ENCODE measurements at regions not wholly inside any gene's neighbourhood (a gene's known extent, or its start where the extent isn't known, plus 50 kb on each side); places are given as distances from the start of the nearest gene placed in this dataset.

GRCh38 chr2:162938387-162938786, 99.8 kb upstream of the KCNH7 start:
- TF ChIP-seq GATA3 (IDR thresholded peaks at IDR 0.05; ENCODE audit: low read depth, low read length) (no peak), GATA2 (IDR thresholded peaks at IDR 0.05; ENCODE audit: low read depth, low read length) (no peak)

- no peak for TF ChIP-seq GATA3 (IDR thresholded peaks at IDR 0.05; ENCODE audit: low read depth, low read length)
These were observed 95.6 kb upstream of the KCNH7 start for GRCh38 chr2:162934191-162934590.

DNA sequence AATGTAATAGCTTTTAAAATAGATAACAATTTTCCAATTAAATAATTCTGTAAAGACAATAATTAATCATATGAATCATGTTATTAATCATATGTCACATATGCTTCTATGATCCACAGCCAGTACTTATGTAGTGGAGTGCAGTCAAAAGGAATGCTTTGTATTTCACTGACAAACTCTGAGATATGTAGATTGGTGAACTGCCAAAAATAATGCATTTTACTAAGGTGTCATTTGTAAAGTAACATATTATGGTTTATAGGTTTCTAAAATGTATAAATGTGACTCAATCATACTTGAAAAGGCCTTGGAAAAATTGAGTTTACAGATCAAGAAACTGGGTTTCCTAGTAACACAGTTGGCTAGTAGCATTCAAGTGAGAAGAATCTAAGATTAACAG, 93.8 kb upstream of the KCNH7 start:
- TF ChIP-seq GATA2 (IDR thresholded peaks at IDR 0.05; ENCODE audit: low read depth, low read length) (no peak), GATA3 (IDR thresholded peaks at IDR 0.05; ENCODE audit: low read depth, low read length) (no peak)

DNA sequence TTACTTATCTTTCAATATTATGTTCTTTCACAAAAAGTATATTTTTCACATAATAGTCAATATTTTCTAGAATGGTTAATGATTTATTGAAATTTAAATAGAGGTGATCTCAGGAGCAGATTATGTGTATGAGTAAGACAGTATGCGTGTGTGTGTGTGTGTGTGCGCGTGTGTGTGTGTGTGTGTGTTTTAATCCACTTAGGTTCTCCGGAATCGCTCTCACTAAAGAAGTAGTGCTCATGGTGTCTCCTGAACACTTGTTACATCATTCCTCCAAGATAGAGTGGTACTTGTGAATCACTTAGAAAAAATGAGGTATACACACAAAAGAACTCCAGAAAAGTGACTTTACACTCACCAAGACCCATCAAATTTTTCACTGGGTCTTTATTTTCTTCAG, 91.0 kb upstream of the KCNH7 start:
- no peak for TF ChIP-seq GATA3 (IDR thresholded peaks at IDR 0.05; ENCODE audit: low read depth, low read length)
- TF ChIP-seq GATA2 (IDR thresholded peaks at IDR 0.05; ENCODE audit: low read depth, low read length), result no peak

DNA sequence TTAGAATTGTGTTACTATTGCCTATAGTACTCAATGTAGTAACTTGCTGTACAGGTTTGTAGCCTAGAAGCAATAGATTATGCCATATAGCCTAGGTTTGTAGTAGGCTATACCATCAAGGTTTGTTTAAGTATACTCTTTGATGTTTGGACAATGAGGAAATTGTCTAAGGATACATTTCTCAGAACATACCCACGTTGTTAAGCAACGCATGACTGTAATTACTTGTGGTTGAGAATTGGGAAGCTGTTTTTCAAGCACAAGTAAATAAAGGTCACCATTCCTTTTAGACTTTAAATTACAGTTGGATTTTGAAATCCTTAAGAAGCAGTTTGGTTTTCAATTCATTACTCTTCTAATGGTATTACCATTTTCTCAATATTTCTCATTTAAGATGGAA, 89.8 kb upstream of the KCNH7 start:
- TF ChIP-seq GATA2 (IDR thresholded peaks at IDR 0.05; ENCODE audit: low read depth, low read length) (no peak), GATA3 (IDR thresholded peaks at IDR 0.05; ENCODE audit: low read depth, low read length) (no peak)

DNA sequence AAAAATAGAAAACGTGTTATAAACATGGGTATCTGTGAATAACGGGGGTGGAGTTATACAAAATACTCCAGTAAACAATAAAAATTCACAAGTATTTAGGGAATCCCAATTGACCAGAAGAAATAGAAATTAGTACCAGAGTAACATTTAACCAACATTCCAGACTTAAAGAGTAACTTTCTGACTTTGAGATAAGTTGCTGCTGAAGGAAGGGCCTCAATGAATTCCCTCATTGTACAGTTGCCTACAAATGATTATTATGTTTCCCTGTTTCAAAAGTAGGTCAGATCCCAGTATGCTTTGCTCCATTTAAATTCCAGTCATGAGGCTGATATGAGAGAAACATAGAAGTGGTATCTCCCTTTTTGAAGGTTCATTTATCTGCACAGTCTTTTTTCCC, 88.3 kb upstream of the KCNH7 start:
- no peak for TF ChIP-seq GATA2 (IDR thresholded peaks at IDR 0.05; ENCODE audit: low read depth, low read length)

DNA sequence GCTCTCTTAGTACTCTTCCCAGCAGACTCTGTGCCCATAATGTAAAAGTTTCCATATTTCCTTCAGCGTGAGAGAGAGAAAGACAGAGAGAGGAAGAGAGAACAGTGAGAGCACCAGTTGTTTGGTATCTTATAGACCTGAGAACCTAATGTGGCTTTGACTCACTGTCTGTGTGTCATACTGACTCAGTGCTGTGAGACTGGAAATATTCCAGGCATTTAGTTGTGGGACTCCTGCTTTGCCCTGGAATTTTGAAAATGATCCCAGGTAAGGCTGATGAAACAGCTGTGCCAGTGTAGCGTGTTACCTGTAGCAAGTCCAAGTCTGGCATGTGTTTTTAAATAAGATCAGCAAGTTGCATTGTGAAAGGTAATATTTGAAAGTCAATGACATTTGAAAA, 87.9 kb upstream of the KCNH7 start:
- TF ChIP-seq GATA3 (IDR thresholded peaks at IDR 0.05; ENCODE audit: low read depth, low read length) (no peak), GATA2 (IDR thresholded peaks at IDR 0.05; ENCODE audit: low read depth, low read length) (no peak)

DNA sequence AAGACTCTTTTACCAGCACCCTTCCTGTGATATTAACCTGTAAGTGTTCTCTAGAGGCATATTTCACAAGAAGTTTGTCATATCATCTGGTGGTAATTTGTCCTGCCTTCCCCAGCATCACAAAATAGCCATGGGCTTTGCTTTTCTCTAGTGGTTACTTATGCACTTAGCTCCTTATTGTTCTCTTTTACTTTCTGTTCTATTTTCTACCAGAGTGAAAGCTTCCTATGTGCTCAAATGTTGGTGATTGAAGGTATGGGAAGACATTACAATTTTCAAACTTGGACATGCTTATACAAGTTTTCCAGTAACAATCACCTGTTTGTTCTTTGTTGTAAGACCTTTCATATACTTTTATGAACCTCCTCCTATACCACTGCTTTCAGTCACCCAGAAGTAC, 87.0 kb upstream of the KCNH7 start:
- TF ChIP-seq GATA2 (IDR thresholded peaks at IDR 0.05; ENCODE audit: low read depth, low read length) (no peak), GATA3 (IDR thresholded peaks at IDR 0.05; ENCODE audit: low read depth, low read length) (no peak)

- TF ChIP-seq GATA2 (IDR thresholded peaks at IDR 0.05; ENCODE audit: low read depth, low read length) (no peak), GATA3 (IDR thresholded peaks at IDR 0.05; ENCODE audit: low read depth, low read length) (no peak)
These were observed 80.5 kb upstream of the KCNH7 start for GRCh38 chr2:162919111-162919510.

GRCh38 chr2:162917626-162918025, 79.1 kb upstream of the KCNH7 start:
- TF ChIP-seq GATA3 (IDR thresholded peaks at IDR 0.05; ENCODE audit: low read depth, low read length) (no peak), GATA2 (IDR thresholded peaks at IDR 0.05; ENCODE audit: low read depth, low read length) (no peak)

DNA sequence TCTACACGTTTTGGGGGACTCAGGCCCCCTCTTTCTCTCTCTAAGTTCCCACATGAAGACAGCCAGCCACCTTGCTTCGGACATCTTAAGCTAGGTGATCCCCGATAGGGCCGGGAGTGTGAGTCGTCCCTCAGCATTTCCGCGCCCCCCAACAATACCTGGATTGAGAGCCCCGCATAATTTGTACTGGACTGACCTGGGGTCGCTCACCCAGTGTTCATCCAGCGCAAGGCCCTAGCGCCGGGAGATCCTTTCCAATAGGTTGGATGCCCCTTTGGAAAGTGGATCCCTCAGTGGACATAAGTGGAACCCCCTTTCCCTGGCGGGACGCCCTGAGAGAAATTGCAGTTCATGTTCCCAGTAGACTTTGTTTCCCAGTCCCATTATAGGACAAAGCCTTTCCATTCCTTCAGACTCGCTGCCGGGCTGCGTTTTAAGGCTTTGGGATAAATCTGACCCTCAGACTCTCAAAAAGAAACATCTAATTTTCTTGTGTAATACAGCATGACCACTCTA, 77.8 kb upstream of the KCNH7 start:
- no peak for TF ChIP-seq GATA3 (IDR thresholded peaks at IDR 0.05; ENCODE audit: low read depth, low read length)
- no peak for TF ChIP-seq GATA2 (IDR thresholded peaks at IDR 0.05; ENCODE audit: low read depth, low read length)

DNA sequence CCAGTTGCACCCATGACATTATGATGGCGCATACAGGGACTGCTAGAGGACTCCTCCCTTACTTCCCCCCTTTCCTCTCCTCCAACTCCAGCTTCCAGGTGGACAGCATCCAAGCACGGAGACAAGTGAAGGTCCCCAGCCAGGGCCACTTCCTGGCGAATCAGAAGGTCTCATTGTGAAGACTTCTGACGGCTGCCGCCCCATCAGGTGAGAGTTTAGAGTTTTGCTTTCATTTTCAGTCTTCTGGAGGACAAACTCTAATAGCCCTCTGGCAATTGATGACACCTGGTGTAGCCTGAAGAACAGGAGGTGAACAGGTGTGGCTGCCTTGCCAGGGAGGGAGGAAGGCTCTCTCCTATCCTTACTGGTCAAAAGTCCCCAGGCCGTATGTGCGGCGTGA, 77.3 kb upstream of the KCNH7 start:
- no peak for TF ChIP-seq GATA2 (IDR thresholded peaks at IDR 0.05; ENCODE audit: low read depth, low read length)
- no peak for TF ChIP-seq GATA3 (IDR thresholded peaks at IDR 0.05; ENCODE audit: low read depth, low read length)

DNA sequence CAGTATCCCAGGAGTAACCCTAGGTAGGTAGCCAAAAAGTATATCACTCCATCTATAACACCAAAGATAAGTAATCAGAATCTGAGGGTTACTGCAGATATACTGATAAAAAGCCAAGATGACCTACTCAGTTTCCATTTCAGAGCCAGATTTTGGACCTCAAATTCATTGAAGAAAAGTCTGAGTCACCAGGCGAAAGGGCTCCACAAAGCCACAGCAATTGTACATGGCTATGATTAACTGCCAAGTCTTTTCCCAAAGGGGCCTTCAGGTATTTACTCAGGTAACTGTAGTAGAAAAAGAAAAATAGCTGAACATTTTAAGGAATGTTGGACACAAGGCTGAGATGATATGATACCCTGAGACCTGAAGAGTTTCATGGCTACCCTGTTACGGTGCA, 75.6 kb upstream of the KCNH7 start:
- TF ChIP-seq GATA3 (IDR thresholded peaks at IDR 0.05; ENCODE audit: low read depth, low read length) (no peak), GATA2 (IDR thresholded peaks at IDR 0.05; ENCODE audit: low read depth, low read length) (no peak)

DNA sequence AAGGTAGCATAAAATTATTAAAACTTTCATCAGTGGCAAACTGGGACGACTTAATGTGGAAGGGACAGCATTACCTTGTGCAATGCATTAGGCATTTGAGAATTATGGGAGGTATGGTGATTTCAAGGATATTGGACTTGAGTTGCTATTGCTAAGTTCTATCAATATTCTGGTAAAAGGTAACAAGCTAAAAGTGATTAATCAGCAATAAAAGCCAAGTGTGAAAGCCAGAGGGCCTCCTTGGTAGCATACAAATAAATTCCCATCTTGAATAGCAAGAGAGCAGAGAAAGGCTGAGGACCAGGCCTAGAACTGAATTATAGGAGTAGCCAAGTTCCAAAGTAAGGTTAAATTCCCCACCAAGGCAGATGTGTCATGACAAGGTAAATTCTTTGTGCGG, 74.2 kb upstream of the KCNH7 start:
- TF ChIP-seq GATA3 (IDR thresholded peaks at IDR 0.05; ENCODE audit: low read depth, low read length) (no peak), GATA2 (IDR thresholded peaks at IDR 0.05; ENCODE audit: low read depth, low read length) (no peak)

- TF ChIP-seq GATA2 (IDR thresholded peaks at IDR 0.05; ENCODE audit: low read depth, low read length) (no peak), GATA3 (IDR thresholded peaks at IDR 0.05; ENCODE audit: low read depth, low read length) (no peak)
These were observed 70.0 kb upstream of the KCNH7 start for GRCh38 chr2:162908567-162908966.

GRCh38 chr2:162890690-162891311, 52.2 kb upstream of the KCNH7 start:
- TF ChIP-seq GATA2 (IDR thresholded peaks at IDR 0.05; ENCODE audit: low read depth, low read length) (no peak), GATA3 (IDR thresholded peaks at IDR 0.05; ENCODE audit: low read depth, low read length) (no peak)

Measured in SH-SY5Y (cell line).